Hematopoietic multipotent progenitor cell treated with erythropoietin and hydrocortisone succinate and interleukin-3 and kit ligand, for 6 days (in vitro differentiated cells): ENCODE measurements at regions not wholly inside any gene's neighbourhood (a gene's known extent, or its start where the extent isn't known, plus 50 kb on each side); places are given as distances from the start of the nearest gene placed in this dataset.

Experiments used
- DNase-seq: peaks from one replicate; pipeline ENCODE4 v3.0.0-alpha.2; 2015

- DNase-seq = no peak
These were observed 263.4 kb downstream of the MRTFB start for GRCh38 chr16:14334366-14335080.

DNA sequence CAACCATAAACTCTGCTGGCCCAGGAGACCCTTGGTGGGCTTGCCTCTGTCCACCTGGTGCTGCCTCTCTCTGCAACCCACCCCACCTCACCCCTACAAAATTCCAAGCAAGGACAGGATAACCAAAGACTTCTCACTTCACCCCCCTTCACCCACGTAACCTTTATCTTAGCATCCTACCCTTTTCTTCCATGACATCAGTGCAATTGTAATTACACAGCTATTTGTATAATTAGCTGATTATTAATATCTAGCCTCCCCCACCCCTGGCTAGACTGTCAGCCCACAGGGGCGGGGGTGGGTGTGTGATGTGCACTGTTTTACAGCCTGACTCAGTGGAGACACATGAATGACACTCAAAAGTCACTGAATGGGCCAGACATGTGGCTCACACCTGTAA, 262.2 kb downstream of the MRTFB start:
- DNase-seq = no peak

- DNase-seq = no peak
These were observed 259.9 kb downstream of the MRTFB start for GRCh38 chr16:14331020-14331419.

DNA sequence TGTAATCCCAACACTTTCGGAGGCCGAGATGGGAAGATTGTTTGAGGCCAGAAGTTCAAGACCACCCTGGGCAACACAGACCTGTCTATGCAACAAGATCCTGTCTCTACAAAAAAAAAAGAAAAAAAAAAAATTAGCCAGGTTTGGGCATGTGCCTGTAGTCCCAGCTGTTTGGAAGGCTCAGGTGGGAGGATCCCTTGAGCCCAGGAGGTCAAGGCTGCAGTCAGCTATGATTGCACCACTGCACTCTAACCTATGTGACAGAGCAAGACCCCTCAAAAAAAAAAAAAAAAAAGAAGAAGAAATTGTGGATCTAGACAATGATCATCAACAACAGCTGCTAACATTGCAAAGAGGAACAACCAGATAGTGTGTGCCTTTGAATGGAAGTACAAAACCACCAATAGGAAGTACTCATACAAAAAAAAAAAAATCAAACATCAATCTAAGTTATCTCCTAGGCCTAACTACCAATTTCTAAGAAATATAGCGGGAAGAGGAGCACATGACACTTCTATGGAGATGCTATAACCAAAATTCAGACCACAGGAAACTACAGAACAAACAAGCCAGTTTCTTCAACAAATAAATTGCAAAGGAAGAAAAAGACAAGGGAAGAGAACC, 258.7 kb downstream of the MRTFB start:
- DNase-seq = peak; percentile 53

- DNase-seq = no peak
These were observed 254.6 kb downstream of the MRTFB start for GRCh38 chr16:14325502-14326401.

DNA sequence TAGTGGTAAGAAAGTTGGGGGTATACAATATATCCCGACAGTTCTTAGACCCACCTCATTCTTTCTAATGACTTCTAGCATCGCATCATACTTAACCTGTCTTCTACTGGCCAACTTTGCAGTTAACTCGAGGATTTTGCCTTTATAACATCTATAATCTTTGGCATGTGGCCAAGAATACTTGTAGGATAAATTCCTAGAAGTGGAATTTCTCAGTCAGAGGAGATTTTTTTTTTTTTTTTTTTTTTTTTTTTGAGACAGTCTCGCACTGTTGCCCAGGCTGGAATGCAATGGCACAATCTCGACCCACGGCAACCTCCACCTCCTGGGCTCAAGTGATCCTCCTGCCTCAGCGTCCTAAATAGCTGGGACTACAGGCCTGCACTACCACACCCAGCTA, 253.5 kb downstream of the MRTFB start:
- no peak for DNase-seq

DNA sequence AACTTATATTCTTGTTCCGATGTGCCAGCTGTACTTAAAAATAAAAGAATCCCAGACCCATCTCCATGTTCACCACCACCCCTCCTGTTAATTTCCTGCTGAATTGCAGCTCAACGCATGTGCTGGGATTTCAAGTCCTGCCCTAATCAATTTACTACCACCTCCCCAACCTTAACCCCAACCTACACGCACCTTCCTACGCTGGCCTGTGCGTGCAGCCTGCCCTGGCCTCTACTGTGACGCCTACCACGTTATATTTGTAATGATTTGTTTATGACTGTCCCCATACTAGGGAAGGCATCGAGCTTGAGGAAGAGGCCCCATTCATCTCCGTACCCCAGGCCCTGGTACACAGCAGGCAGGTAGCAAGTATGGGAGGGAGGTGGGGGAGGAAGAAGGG, 251.1 kb downstream of the MRTFB start:
- DNase-seq = no peak

DNA sequence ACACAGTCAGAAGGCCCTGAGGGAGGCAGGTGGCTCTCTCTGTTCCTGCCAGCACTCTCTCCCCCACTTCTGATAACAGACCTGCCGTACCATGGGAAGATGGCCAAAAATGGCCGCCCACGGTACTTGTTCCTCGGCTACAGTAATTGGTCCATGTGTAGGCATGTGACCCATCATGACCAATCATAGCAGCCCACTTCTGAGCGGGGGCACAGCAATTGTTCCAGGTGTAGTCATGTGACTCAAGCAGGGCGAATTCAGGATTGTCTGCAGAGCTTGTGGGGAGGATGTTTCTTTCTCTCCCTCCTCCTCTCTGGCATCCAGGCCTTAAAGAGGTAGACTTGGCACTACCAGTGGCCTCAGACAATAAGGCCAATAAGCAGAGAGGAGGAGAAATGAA, 250.4 kb downstream of the MRTFB start:
- DNase-seq = no peak

GRCh38 chr16:14320406-14320805, 249.3 kb downstream of the MRTFB start:
- DNase-seq = no peak
